Neural progenitor cell (in vitro differentiated cells): ENCODE measurements at regions not wholly inside any gene's neighbourhood (a gene's known extent, or its start where the extent isn't known, plus 50 kb on each side); places are given as distances from the start of the nearest gene placed in this dataset.

Source experiments
- DNase-seq: peaks from one replicate; pipeline ENCODE4 v3.0.0-alpha.2; 2016; ENCODE audit warnings: low spot score
- H2AFZ ChIP-seq: fragments of 200-600 bp; sonication (generic); replicated peaks from 2 replicates; pipeline ENCODE4 v1.6.1; 2016; ENCODE audit warnings: antibody characterized with exemption
- H3F3A ChIP-seq: fragments of 200-600 bp; sonication (generic); 2 replicates; pipeline ENCODE4 v1.6.1; 2016; ENCODE audit warnings: antibody characterized with exemption, low read depth
- H3K27ac ChIP-seq: fragments of 200-600 bp; sonication (generic); 2 replicates; pipeline ENCODE4 v1.5.1; 2016; ENCODE audit warnings: mild to moderate bottlenecking
- H3K27me3 ChIP-seq: fragments of 200-600 bp; sonication (generic); 2 replicates; pipeline ENCODE4 v1.6.1; 2016; ENCODE audit warnings: mild to moderate bottlenecking, moderate library complexity
- H3K36me3 ChIP-seq: fragments of 200-600 bp; sonication (generic); 2 replicates; pipeline ENCODE4 v1.5.1; 2016
- H3K4me1 ChIP-seq: fragments of 200-600 bp; sonication (generic); 2 replicates; pipeline ENCODE4 v1.6.1; 2016; ENCODE audit warnings: mixed run types
- H3K4me2 ChIP-seq: fragments of 200-600 bp; sonication (generic); 2 replicates; pipeline ENCODE4 v1.6.1; 2016
- H3K4me3 ChIP-seq: fragments of 200-600 bp; sonication (generic); 2 replicates; pipeline ENCODE4 v1.5.1; 2016
- H3K79me2 ChIP-seq: fragments of 200-600 bp; sonication (generic); 2 replicates; pipeline ENCODE4 v1.6.1; 2016; ENCODE audit warnings: low read depth
- H3K9ac ChIP-seq: fragments of 200-600 bp; sonication (generic); 2 replicates; pipeline ENCODE4 v1.6.1; 2016
- H3K9me3 ChIP-seq: fragments of 200-600 bp; sonication (generic); 2 replicates; pipeline ENCODE4 v1.5.1; 2016; ENCODE audit warnings: low read depth
- H4K20me1 ChIP-seq: fragments of 200-600 bp; sonication (generic); 2 replicates; pipeline ENCODE4 v1.6.1; 2016; ENCODE audit warnings: low read depth
- H3K27ac Mint-ChIP-seq: 3 replicates; pipeline ENCODE4 v1.8.0; 2021; ENCODE audit warnings: mixed read lengths
- H3K27me3 Mint-ChIP-seq: 2 replicates; pipeline ENCODE4 v1.8.0; 2022; ENCODE audit warnings: low read depth, mild to moderate bottlenecking, inconsistent platforms, moderate library complexity, mixed read lengths; ENCODE audit not compliant: insufficient read depth
- H3K36me3 Mint-ChIP-seq: 3 replicates; pipeline ENCODE4 v1.8.0; 2021; ENCODE audit warnings: mixed read lengths
- H3K4me1 Mint-ChIP-seq: 3 replicates; pipeline ENCODE4 v1.8.0; 2021; ENCODE audit warnings: mixed read lengths
- H3K4me3 Mint-ChIP-seq: 3 replicates; pipeline ENCODE4 v1.8.0; 2021; ENCODE audit warnings: mild to moderate bottlenecking, moderate library complexity, mixed read lengths
- H3K9me3 Mint-ChIP-seq: 3 replicates; pipeline ENCODE4 v1.8.0; 2020; ENCODE audit warnings: mixed read lengths
- CTCF ChIP-seq: fragments of 200-600 bp; sonication (generic); IDR thresholded peaks from 2 replicates; pipeline ENCODE4 v1.5.1; 2017; ENCODE audit warnings: antibody characterized with exemption, mild to moderate bottlenecking
- EZH2 ChIP-seq: fragments of 200-600 bp; sonication (generic); IDR thresholded peaks from 2 replicates; pipeline ENCODE4 v1.6.1; 2017; ENCODE audit warnings: antibody characterized with exemption, mild to moderate bottlenecking, moderate library complexity
- EZH2phosphoT487 ChIP-seq: fragments of 200-600 bp; sonication (generic); IDR thresholded peaks from 2 replicates; pipeline ENCODE4 v1.6.1; 2017; ENCODE audit warnings: antibody characterized with exemption

- no peak for TF ChIP-seq EZH2phosphoT487
- H3K79me2 ChIP-seq: no peaks in the 10 kb centered on the region
- no peaks in the 10 kb centered on the region for H3F3A ChIP-seq
- no peak overlapping the region for H3K4me3 Mint-ChIP-seq
- H2AFZ ChIP-seq: no peak overlapping the region
- peaks cover 11% of the 10 kb centered on the region for H3K4me1 ChIP-seq
- peaks cover 53% of the 10 kb centered on the region for H3K4me1 Mint-ChIP-seq
- H3K9me3 ChIP-seq: no peaks in the 10 kb centered on the region
- no peak for DNase-seq
- H3K4me3 ChIP-seq: no peak overlapping the region
- no peak overlapping the region for H3K4me2 ChIP-seq
- H3K36me3 ChIP-seq: no peaks in the 10 kb centered on the region
- no peaks in the 10 kb centered on the region for H4K20me1 ChIP-seq
- H3K36me3 Mint-ChIP-seq: no peaks in the 10 kb centered on the region
- H3K27me3 ChIP-seq: no peaks in the 10 kb centered on the region
- H3K9ac ChIP-seq: no peak overlapping the region
- peaks cover 3% of the 10 kb centered on the region for H3K9me3 Mint-ChIP-seq
- no peak overlapping the region for H3K27ac ChIP-seq
- no peak overlapping the region for H3K27ac Mint-ChIP-seq
- peaks cover 16% of the 10 kb centered on the region for H3K27me3 Mint-ChIP-seq
Measured at GRCh38 chr10:78744491-78745090, 324.2 kb upstream of the ZMIZ1 start.

GRCh38 chr10:78745441-78745840, 323.3 kb upstream of the ZMIZ1 start:
- H3K27ac ChIP-seq: no peak overlapping the region

GRCh38 chr10:78746155-78746763, 322.5 kb upstream of the ZMIZ1 start:
- DNase-seq: peak; percentile 23
- Histone ChIP-seq H3K4me1 (peaks cover 11% of the 10 kb centered on the region), H3F3A (no peaks in the 10 kb centered on the region), H4K20me1 (no peaks in the 10 kb centered on the region), H3K4me2 (no peak overlapping the region), H3K27ac (no peak overlapping the region), H3K79me2 (no peaks in the 10 kb centered on the region), H3K36me3 (no peaks in the 10 kb centered on the region), H3K9ac (no peak overlapping the region), H2AFZ (peak overlapping the region; percentile 9), H3K4me3 (no peak overlapping the region), H3K9me3 (no peaks in the 10 kb centered on the region), H3K27me3 (no peaks in the 10 kb centered on the region)
- no peak overlapping the region for H3K27ac Mint-ChIP-seq
- peaks cover 53% of the 10 kb centered on the region for H3K4me1 Mint-ChIP-seq
- H3K36me3 Mint-ChIP-seq: no peaks in the 10 kb centered on the region
- peaks cover 3% of the 10 kb centered on the region for H3K9me3 Mint-ChIP-seq
- H3K27me3 Mint-ChIP-seq: peaks cover 13% of the 10 kb centered on the region
- TF ChIP-seq EZH2 (no peak), EZH2phosphoT487 (no peak), CTCF (no peak)
- no peak overlapping the region for H3K4me3 Mint-ChIP-seq

More at GRCh38 chr10:78745441-78745840, 323.3 kb upstream of the ZMIZ1 start:
- H3K4me1 ChIP-seq: peaks cover 11% of the 10 kb centered on the region
- Mint-ChIP-seq H3K36me3 (no peaks in the 10 kb centered on the region), H3K9me3 (peaks cover 3% of the 10 kb centered on the region), H3K27me3 (peaks cover 16% of the 10 kb centered on the region), H3K4me1 (peaks cover 53% of the 10 kb centered on the region), H3K4me3 (no peak overlapping the region), H3K27ac (peak overlapping the region; percentile 18)
- no peak overlapping the region for H2AFZ ChIP-seq
- DNase-seq: no peak
- no peak overlapping the region for H3K9ac ChIP-seq
- H3K4me3 ChIP-seq: no peak overlapping the region
- no peaks in the 10 kb centered on the region for H3F3A ChIP-seq
- H3K27me3 ChIP-seq: no peaks in the 10 kb centered on the region
- no peaks in the 10 kb centered on the region for H4K20me1 ChIP-seq
- H3K36me3 ChIP-seq: no peaks in the 10 kb centered on the region
- H3K9me3 ChIP-seq: no peaks in the 10 kb centered on the region
- H3K4me2 ChIP-seq: no peak overlapping the region
- no peaks in the 10 kb centered on the region for H3K79me2 ChIP-seq
- no peak for TF ChIP-seq EZH2
- no peak for TF ChIP-seq CTCF
- TF ChIP-seq EZH2phosphoT487: no peak
